ENCODE measurements at regions not wholly inside any gene's neighbourhood (a gene's known extent, or its start where the extent isn't known, plus 50 kb on each side); places are given as distances from the start of the nearest gene placed in this dataset.

GRCh38 chr2:238691596-238692491, 156.0 kb upstream of the TWIST2 start:
- no CpG with 5 or more reads among the region's 16 CpGs for WGBS (ENCODE audit: extremely low coverage, insufficient coverage, insufficient read length)
- H4K8ac ChIP-seq (ENCODE audit: low read depth, low read length): no peak overlapping the region

GRCh38 chr2:238692562-238692961, 155.3 kb upstream of the TWIST2 start:
- Histone ChIP-seq H3K4ac (ENCODE audit: low read depth, low read length) (no peak overlapping the region), H3K23ac (ENCODE audit: low read length) (no peak overlapping the region), H3K27me3 (ENCODE audit: insufficient read depth, low read length) (no peaks in the 10 kb centered on the region), H3K4me1 (ENCODE audit: control insufficient read depth in 1 of 2, insufficient read depth in 2 of 2, low read length in 2 of 2) (no peaks in the 10 kb centered on the region), H4K12ac (ENCODE audit: low read depth, low read length) (no peak overlapping the region), H4K8ac (ENCODE audit: low read depth, low read length) (no peak overlapping the region), H3K27ac (ENCODE audit: low read depth, low read length) (no peak overlapping the region), H2BK120ac (ENCODE audit: insufficient read depth, low read length, poor library complexity) (no peak overlapping the region), H2BK12ac (ENCODE audit: low read length) (no peak overlapping the region), H2AK5ac (ENCODE audit: low read length) (no peak overlapping the region), H3K14ac (ENCODE audit: low read length) (no peak overlapping the region), H3K79me2 (ENCODE audit: control insufficient read depth, insufficient read depth, low read length, poor library complexity) (no peaks in the 10 kb centered on the region), H3K9me3 (ENCODE audit: insufficient read depth, low read depth, low read length) (peaks cover 2% of the 10 kb centered on the region), H2AFZ (ENCODE audit: insufficient read depth, low read length, poor library complexity) (no peak overlapping the region), H2BK5ac (ENCODE audit: low read depth, low read length, poor library complexity) (no peak overlapping the region), H3K4me2 (ENCODE audit: low read length) (no peak overlapping the region), H3K36me3 (ENCODE audit: control insufficient read depth in 1 of 2, insufficient read depth in 2 of 2, low read length in 2 of 2) (no peaks in the 10 kb centered on the region), H3K79me1 (ENCODE audit: low read length) (no peaks in the 10 kb centered on the region), H3K4me3 (ENCODE audit: low read depth, low read length) (no peak overlapping the region), H3K18ac (ENCODE audit: low read length) (no peak overlapping the region), H3K9ac (ENCODE audit: low read length) (no peak overlapping the region), H4K91ac (ENCODE audit: low read depth, low read length) (no peak overlapping the region)
- WGBS (ENCODE audit: extremely low coverage, insufficient coverage, insufficient read length): no CpG with 5 or more reads among the region's 7 CpGs
- no peak for DNase-seq

More at GRCh38 chr2:238691596-238692491, 156.0 kb upstream of the TWIST2 start:
- Histone ChIP-seq H2BK12ac (ENCODE audit: low read length) (no peak overlapping the region), H3K27me3 (ENCODE audit: insufficient read depth, low read length) (no peaks in the 10 kb centered on the region), H3K79me2 (ENCODE audit: control insufficient read depth, insufficient read depth, low read length, poor library complexity) (no peaks in the 10 kb centered on the region), H3K4me3 (ENCODE audit: low read depth, low read length) (no peak overlapping the region), H2BK5ac (ENCODE audit: low read depth, low read length, poor library complexity) (no peak overlapping the region), H3K4me1 (ENCODE audit: control insufficient read depth in 1 of 2, insufficient read depth in 2 of 2, low read length in 2 of 2) (no peaks in the 10 kb centered on the region), H3K79me1 (ENCODE audit: low read length) (no peaks in the 10 kb centered on the region), H3K9me3 (ENCODE audit: insufficient read depth, low read depth, low read length) (peaks cover 2% of the 10 kb centered on the region), H2BK120ac (ENCODE audit: insufficient read depth, low read length, poor library complexity) (no peak overlapping the region), H4K91ac (ENCODE audit: low read depth, low read length) (no peak overlapping the region), H3K14ac (ENCODE audit: low read length) (no peak overlapping the region), H3K4ac (ENCODE audit: low read depth, low read length) (no peak overlapping the region), H3K23ac (ENCODE audit: low read length) (no peak overlapping the region), H4K12ac (ENCODE audit: low read depth, low read length) (no peak overlapping the region), H2AFZ (ENCODE audit: insufficient read depth, low read length, poor library complexity) (no peak overlapping the region), H3K36me3 (ENCODE audit: control insufficient read depth in 1 of 2, insufficient read depth in 2 of 2, low read length in 2 of 2) (no peaks in the 10 kb centered on the region), H3K18ac (ENCODE audit: low read length) (no peak overlapping the region), H3K9ac (ENCODE audit: low read length) (no peak overlapping the region), H2AK5ac (ENCODE audit: low read length) (no peak overlapping the region), H3K4me2 (ENCODE audit: low read length) (no peak overlapping the region), H3K27ac (ENCODE audit: low read depth, low read length) (no peak overlapping the region)
- DNase-seq: peak in 1 of 2 donors; percentile 65

GRCh38 chr2:238693337-238694093, 154.4 kb upstream of the TWIST2 start:
- H2AFZ ChIP-seq (ENCODE audit: insufficient read depth, low read length, poor library complexity): no peak overlapping the region

GRCh38 chr2:238694136-238694755, 153.6 kb upstream of the TWIST2 start:
- H3K4ac ChIP-seq (ENCODE audit: low read depth, low read length): no peak overlapping the region
- H2AFZ ChIP-seq (ENCODE audit: insufficient read depth, low read length, poor library complexity): no peak overlapping the region
- H3K23ac ChIP-seq (ENCODE audit: low read length): no peak overlapping the region
- H2BK12ac ChIP-seq (ENCODE audit: low read length): no peak overlapping the region
- H3K18ac ChIP-seq (ENCODE audit: low read length): no peak overlapping the region
- H3K4me2 ChIP-seq (ENCODE audit: low read length): no peak overlapping the region
- H3K4me3 ChIP-seq (ENCODE audit: low read depth, low read length): no peak overlapping the region
- H2AK5ac ChIP-seq (ENCODE audit: low read length): no peak overlapping the region
- H3K79me2 ChIP-seq (ENCODE audit: control insufficient read depth, insufficient read depth, low read length, poor library complexity): no peaks in the 10 kb centered on the region
- peaks cover 2% of the 10 kb centered on the region for H3K9me3 ChIP-seq (ENCODE audit: insufficient read depth, low read depth, low read length)
- H4K12ac ChIP-seq (ENCODE audit: low read depth, low read length): no peak overlapping the region
- H3K4me1 ChIP-seq (ENCODE audit: control insufficient read depth in 1 of 2, insufficient read depth in 2 of 2, low read length in 2 of 2): no peaks in the 10 kb centered on the region
- no peak for DNase-seq
- no CpG with 5 or more reads among the region's 8 CpGs for WGBS (ENCODE audit: extremely low coverage, insufficient coverage, insufficient read length)
- H3K14ac ChIP-seq (ENCODE audit: low read length): no peak overlapping the region
- no peak overlapping the region for H4K8ac ChIP-seq (ENCODE audit: low read depth, low read length)
- no peaks in the 10 kb centered on the region for H3K36me3 ChIP-seq (ENCODE audit: control insufficient read depth in 1 of 2, insufficient read depth in 2 of 2, low read length in 2 of 2)
- H3K27me3 ChIP-seq (ENCODE audit: insufficient read depth, low read length): no peaks in the 10 kb centered on the region
- H2BK120ac ChIP-seq (ENCODE audit: insufficient read depth, low read length, poor library complexity): no peak overlapping the region
- H3K79me1 ChIP-seq (ENCODE audit: low read length): no peaks in the 10 kb centered on the region
- H2BK5ac ChIP-seq (ENCODE audit: low read depth, low read length, poor library complexity): no peak overlapping the region
- H3K9ac ChIP-seq (ENCODE audit: low read length): no peak overlapping the region
- no peak overlapping the region for H4K91ac ChIP-seq (ENCODE audit: low read depth, low read length)
- H3K27ac ChIP-seq (ENCODE audit: low read depth, low read length): no peak overlapping the region

More at GRCh38 chr2:238693337-238694093, 154.4 kb upstream of the TWIST2 start:
- H3K27ac ChIP-seq (ENCODE audit: low read depth, low read length): no peak overlapping the region
- H3K9me3 ChIP-seq (ENCODE audit: insufficient read depth, low read depth, low read length): peaks cover 2% of the 10 kb centered on the region
- H2BK5ac ChIP-seq (ENCODE audit: low read depth, low read length, poor library complexity): no peak overlapping the region
- H2BK12ac ChIP-seq (ENCODE audit: low read length): no peak overlapping the region
- no peak overlapping the region for H2AK5ac ChIP-seq (ENCODE audit: low read length)
- no peak overlapping the region for H3K14ac ChIP-seq (ENCODE audit: low read length)
- H4K91ac ChIP-seq (ENCODE audit: low read depth, low read length): no peak overlapping the region
- H3K4me1 ChIP-seq (ENCODE audit: control insufficient read depth in 1 of 2, insufficient read depth in 2 of 2, low read length in 2 of 2): no peaks in the 10 kb centered on the region
- no CpG with 5 or more reads among the region's 13 CpGs for WGBS (ENCODE audit: extremely low coverage, insufficient coverage, insufficient read length)
- no peak overlapping the region for H2BK120ac ChIP-seq (ENCODE audit: insufficient read depth, low read length, poor library complexity)
- no peaks in the 10 kb centered on the region for H3K79me2 ChIP-seq (ENCODE audit: control insufficient read depth, insufficient read depth, low read length, poor library complexity)
- H3K27me3 ChIP-seq (ENCODE audit: insufficient read depth, low read length): no peaks in the 10 kb centered on the region
- no peak for DNase-seq
- H4K8ac ChIP-seq (ENCODE audit: low read depth, low read length): no peak overlapping the region
- no peak overlapping the region for H3K18ac ChIP-seq (ENCODE audit: low read length)
- no peak overlapping the region for H3K4me3 ChIP-seq (ENCODE audit: low read depth, low read length)
- no peak overlapping the region for H3K9ac ChIP-seq (ENCODE audit: low read length)
- H4K12ac ChIP-seq (ENCODE audit: low read depth, low read length): no peak overlapping the region
- no peak overlapping the region for H3K23ac ChIP-seq (ENCODE audit: low read length)
- no peak overlapping the region for H3K4ac ChIP-seq (ENCODE audit: low read depth, low read length)
- no peaks in the 10 kb centered on the region for H3K79me1 ChIP-seq (ENCODE audit: low read length)
- H3K4me2 ChIP-seq (ENCODE audit: low read length): no peak overlapping the region
- no peaks in the 10 kb centered on the region for H3K36me3 ChIP-seq (ENCODE audit: control insufficient read depth in 1 of 2, insufficient read depth in 2 of 2, low read length in 2 of 2)

Data from trophoblast cell (in vitro differentiated cells and primary cell).